ENCODE measurements at regions not wholly inside any gene's neighbourhood (a gene's known extent, or its start where the extent isn't known, plus 50 kb on each side); places are given as distances from the start of the nearest gene placed in this dataset.

DNA sequence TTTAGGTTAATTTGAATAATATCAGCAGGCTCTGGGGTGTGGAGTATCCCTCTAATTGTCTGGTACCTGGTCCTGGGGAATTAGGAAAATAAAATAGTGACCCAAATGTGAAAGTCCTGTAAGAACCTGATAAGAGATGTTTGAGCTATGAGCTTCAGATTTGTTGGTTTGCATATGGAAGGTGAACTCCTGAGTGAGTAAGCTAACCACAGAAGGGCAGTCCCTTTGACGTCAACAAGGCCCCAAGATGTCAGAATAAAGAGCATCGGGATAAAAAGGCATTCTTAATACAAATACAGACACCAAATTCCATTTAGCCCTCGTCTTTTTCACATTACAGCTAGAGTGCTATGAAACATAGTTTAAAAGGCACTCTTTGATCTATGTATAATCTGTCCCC is 1366.3 kb upstream of the TMEFF2 start:
- Histone ChIP-seq H2BK15ac (ENCODE audit: low read depth, poor library complexity, severe bottlenecking) (no peak overlapping the region), H3K36me3 (ENCODE audit: control insufficient read depth in 1 of 2, insufficient read depth in 2 of 2, low read depth in 1 of 2, low read length in 2 of 2) (no peaks in the 10 kb centered on the region), H2BK5ac (ENCODE audit: low read depth, low read length, poor library complexity, severe bottlenecking) (no peak overlapping the region), H3K4ac (ENCODE audit: low read depth in 1 of 2, low read length in 2 of 2) (no peak overlapping the region), H3K27ac (ENCODE audit: low read length, poor library complexity, severe bottlenecking) (no peak overlapping the region), H3K4me3 (ENCODE audit: insufficient read depth in 1 of 2, low read depth in 1 of 2, low read length in 2 of 2) (no peak overlapping the region), H2AFZ (ENCODE audit: low read depth, low read length) (no peak overlapping the region), H2BK12ac (ENCODE audit: low read length in 2 of 2) (no peak overlapping the region), H3K9me3 (ENCODE audit: control insufficient read depth, low read length) (no peaks in the 10 kb centered on the region), H3K27me3 (ENCODE audit: control insufficient read depth in 1 of 2, insufficient read depth in 1 of 2, low read length in 2 of 2) (no peaks in the 10 kb centered on the region), H3K4me2 (ENCODE audit: low read length, poor library complexity, severe bottlenecking) (no peak overlapping the region), H3K9ac (ENCODE audit: low read length) (no peak overlapping the region), H4K91ac (ENCODE audit: low read length) (no peak overlapping the region), H3K4me1 (ENCODE audit: control insufficient read depth, insufficient read depth, low read depth, low read length) (no peaks in the 10 kb centered on the region), H3K18ac (ENCODE audit: low read depth in 1 of 2, low read length in 2 of 2) (no peak overlapping the region), H3K23ac (ENCODE audit: low read length in 2 of 2) (no peak overlapping the region), H3K14ac (ENCODE audit: low read length in 2 of 2) (no peak overlapping the region), H2BK120ac (ENCODE audit: low read depth, low read length) (no peak overlapping the region), H3K79me1 (replicated peaks; ENCODE audit: low read length, poor library complexity, severe bottlenecking) (peaks cover 3% of the 10 kb centered on the region), H2AK5ac (ENCODE audit: low read length, severe bottlenecking) (no peak overlapping the region), H4K8ac (ENCODE audit: low read length) (no peak overlapping the region)
- 77% methylated on average over 3 of the region's 3 CpGs for WGBS
- peak; percentile 67 for DNase-seq

DNA sequence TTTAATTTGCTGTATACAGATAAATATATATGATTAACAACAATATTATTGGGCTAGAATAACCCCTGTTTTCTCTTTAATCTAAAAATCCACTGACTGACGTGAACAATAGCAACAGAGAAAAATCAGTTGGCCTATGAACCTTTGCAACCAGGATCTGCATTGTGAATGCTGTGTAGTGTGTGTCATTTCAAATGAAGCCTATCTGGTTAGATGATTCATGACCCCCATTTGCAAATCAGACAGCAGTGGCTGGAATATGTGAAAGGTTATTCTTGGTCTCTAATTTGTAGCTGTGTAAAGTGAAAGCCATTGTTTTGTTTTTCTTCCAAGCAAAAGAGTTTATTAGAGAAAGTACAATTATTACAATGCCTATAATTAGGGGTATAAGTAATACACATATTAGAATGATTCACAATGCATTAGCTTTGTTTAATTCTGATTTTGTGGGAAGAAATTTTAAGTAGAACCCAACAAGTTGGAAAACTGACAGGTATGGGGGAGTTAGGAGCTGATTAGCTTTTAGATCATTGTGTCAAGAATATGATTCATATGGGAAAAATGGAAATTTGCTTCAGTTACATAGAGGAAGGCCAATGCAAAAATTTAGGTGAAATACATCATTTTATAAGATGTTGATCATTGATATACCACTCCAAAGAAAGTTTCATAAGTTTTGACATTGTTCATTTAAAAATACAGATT is 1362.2 kb upstream of the TMEFF2 start:
- Histone ChIP-seq H3K27ac (ENCODE audit: low read length, poor library complexity, severe bottlenecking) (no peak overlapping the region), H4K8ac (ENCODE audit: low read length) (no peak overlapping the region), H2AK5ac (ENCODE audit: low read length, severe bottlenecking) (no peak overlapping the region), H3K23ac (ENCODE audit: low read length in 2 of 2) (no peak overlapping the region), H3K36me3 (ENCODE audit: control insufficient read depth in 1 of 2, insufficient read depth in 2 of 2, low read depth in 1 of 2, low read length in 2 of 2) (no peaks in the 10 kb centered on the region), H2BK120ac (ENCODE audit: low read depth, low read length) (no peak overlapping the region), H3K27me3 (ENCODE audit: control insufficient read depth in 1 of 2, insufficient read depth in 1 of 2, low read length in 2 of 2) (no peaks in the 10 kb centered on the region), H3K18ac (ENCODE audit: low read depth in 1 of 2, low read length in 2 of 2) (no peak overlapping the region), H3K9me3 (ENCODE audit: control insufficient read depth, low read length) (no peaks in the 10 kb centered on the region), H3K4me2 (ENCODE audit: low read length, poor library complexity, severe bottlenecking) (no peak overlapping the region), H3K4me3 (ENCODE audit: insufficient read depth in 1 of 2, low read depth in 1 of 2, low read length in 2 of 2) (no peak overlapping the region), H3K14ac (ENCODE audit: low read length in 2 of 2) (no peak overlapping the region), H2BK15ac (ENCODE audit: low read depth, poor library complexity, severe bottlenecking) (no peak overlapping the region), H3K9ac (ENCODE audit: low read length) (no peak overlapping the region), H2BK5ac (ENCODE audit: low read depth, low read length, poor library complexity, severe bottlenecking) (no peak overlapping the region), H3K79me1 (replicated peaks; ENCODE audit: low read length, poor library complexity, severe bottlenecking) (peaks cover 3% of the 10 kb centered on the region), H4K91ac (ENCODE audit: low read length) (no peak overlapping the region), H3K4ac (ENCODE audit: low read depth in 1 of 2, low read length in 2 of 2) (no peak overlapping the region), H2BK12ac (ENCODE audit: low read length in 2 of 2) (no peak overlapping the region), H3K4me1 (ENCODE audit: control insufficient read depth, insufficient read depth, low read depth, low read length) (no peaks in the 10 kb centered on the region), H2AFZ (ENCODE audit: low read depth, low read length) (no peak overlapping the region)
- WGBS: 86% methylated on average over 1 of the region's 1 CpG
- no peak for DNase-seq

GRCh38 chr2:193549661-193550060 is 1354.9 kb upstream of the TMEFF2 start:
- H4K91ac ChIP-seq (ENCODE audit: low read length): no peak overlapping the region
- no peak overlapping the region for H2AK5ac ChIP-seq (ENCODE audit: low read length, severe bottlenecking)
- H3K4ac ChIP-seq (ENCODE audit: low read depth in 1 of 2, low read length in 2 of 2): no peak overlapping the region
- H3K9me3 ChIP-seq (ENCODE audit: control insufficient read depth, low read length): peaks cover 15% of the 10 kb centered on the region
- H2BK120ac ChIP-seq (ENCODE audit: low read depth, low read length): no peak overlapping the region
- no peak overlapping the region for H2BK15ac ChIP-seq (ENCODE audit: low read depth, poor library complexity, severe bottlenecking)
- peak; percentile 10 for DNase-seq
- H3K27me3 ChIP-seq (ENCODE audit: control insufficient read depth in 1 of 2, insufficient read depth in 1 of 2, low read length in 2 of 2): no peaks in the 10 kb centered on the region
- H3K18ac ChIP-seq (ENCODE audit: low read depth in 1 of 2, low read length in 2 of 2): no peak overlapping the region
- no peak overlapping the region for H3K14ac ChIP-seq (ENCODE audit: low read length in 2 of 2)
- H3K4me1 ChIP-seq (ENCODE audit: control insufficient read depth, insufficient read depth, low read depth, low read length): no peaks in the 10 kb centered on the region
- no peak overlapping the region for H3K4me3 ChIP-seq (ENCODE audit: insufficient read depth in 1 of 2, low read depth in 1 of 2, low read length in 2 of 2)
- H3K79me1 ChIP-seq (replicated peaks; ENCODE audit: low read length, poor library complexity, severe bottlenecking): no peaks in the 10 kb centered on the region
- H3K36me3 ChIP-seq (ENCODE audit: control insufficient read depth in 1 of 2, insufficient read depth in 2 of 2, low read depth in 1 of 2, low read length in 2 of 2): no peaks in the 10 kb centered on the region
- H2AFZ ChIP-seq (ENCODE audit: low read depth, low read length): no peak overlapping the region
- no peak overlapping the region for H2BK5ac ChIP-seq (ENCODE audit: low read depth, low read length, poor library complexity, severe bottlenecking)
- H4K8ac ChIP-seq (ENCODE audit: low read length): no peak overlapping the region
- no peak overlapping the region for H3K9ac ChIP-seq (ENCODE audit: low read length)
- no peak overlapping the region for H2BK12ac ChIP-seq (ENCODE audit: low read length in 2 of 2)
- no peak overlapping the region for H3K23ac ChIP-seq (ENCODE audit: low read length in 2 of 2)
- no peak overlapping the region for H3K4me2 ChIP-seq (ENCODE audit: low read length, poor library complexity, severe bottlenecking)
- H3K27ac ChIP-seq (ENCODE audit: low read length, poor library complexity, severe bottlenecking): no peak overlapping the region

DNA sequence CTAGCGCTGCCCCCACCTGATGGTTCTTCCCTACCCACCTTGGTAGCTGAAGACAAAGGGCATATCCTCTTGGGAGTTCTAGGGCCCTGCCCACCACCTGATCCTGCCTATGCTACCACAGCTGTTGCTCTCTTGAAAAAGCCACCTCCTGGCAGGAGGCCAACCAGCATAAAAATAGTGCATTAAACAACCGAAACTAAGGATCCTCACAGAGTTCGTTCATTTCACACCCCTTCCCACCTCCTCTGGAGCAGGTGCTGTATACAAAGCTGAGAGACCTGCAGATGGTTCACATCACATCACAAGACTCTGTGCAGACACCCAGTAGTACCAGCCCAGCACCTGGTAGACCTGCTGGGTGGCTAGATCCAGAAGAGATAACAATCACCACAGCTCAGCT is 1348.0 kb upstream of the TMEFF2 start:
- no peak overlapping the region for H3K27ac ChIP-seq (ENCODE audit: low read length, poor library complexity, severe bottlenecking)
- H3K36me3 ChIP-seq (ENCODE audit: control insufficient read depth in 1 of 2, insufficient read depth in 2 of 2, low read depth in 1 of 2, low read length in 2 of 2): peaks cover 0 to 3% of the 10 kb centered on the region in 2 experiments
- H3K27me3 ChIP-seq (ENCODE audit: control insufficient read depth in 1 of 2, insufficient read depth in 1 of 2, low read length in 2 of 2): no peaks in the 10 kb centered on the region
- H3K4me2 ChIP-seq (ENCODE audit: low read length, poor library complexity, severe bottlenecking): no peak overlapping the region
- no peak overlapping the region for H3K23ac ChIP-seq (ENCODE audit: low read length in 2 of 2)
- no peak overlapping the region for H2BK15ac ChIP-seq (ENCODE audit: low read depth, poor library complexity, severe bottlenecking)
- no peak for DNase-seq
- no peak overlapping the region for H3K9ac ChIP-seq (ENCODE audit: low read length)
- H3K79me1 ChIP-seq (replicated peaks; ENCODE audit: low read length, poor library complexity, severe bottlenecking): peaks cover 5% of the 10 kb centered on the region
- H2BK12ac ChIP-seq (ENCODE audit: low read length in 2 of 2): no peak overlapping the region
- H3K18ac ChIP-seq (ENCODE audit: low read depth in 1 of 2, low read length in 2 of 2): no peak overlapping the region
- no peak overlapping the region for H2BK5ac ChIP-seq (ENCODE audit: low read depth, low read length, poor library complexity, severe bottlenecking)
- no peak overlapping the region for H4K8ac ChIP-seq (ENCODE audit: low read length)
- no peak overlapping the region for H3K4ac ChIP-seq (ENCODE audit: low read depth in 1 of 2, low read length in 2 of 2)
- H3K9me3 ChIP-seq (ENCODE audit: control insufficient read depth, low read length): peaks cover 3% of the 10 kb centered on the region
- H3K14ac ChIP-seq (ENCODE audit: low read length in 2 of 2): no peak overlapping the region
- no peak overlapping the region for H2BK120ac ChIP-seq (ENCODE audit: low read depth, low read length)
- WGBS: 88% methylated on average over 3 of the region's 3 CpGs
- no peak overlapping the region for H4K91ac ChIP-seq (ENCODE audit: low read length)
- no peak overlapping the region for H2AK5ac ChIP-seq (ENCODE audit: low read length, severe bottlenecking)
- no peaks in the 10 kb centered on the region for H3K4me1 ChIP-seq (ENCODE audit: control insufficient read depth, insufficient read depth, low read depth, low read length)
- no peak overlapping the region for H3K4me3 ChIP-seq (ENCODE audit: insufficient read depth in 1 of 2, low read depth in 1 of 2, low read length in 2 of 2)
- H2AFZ ChIP-seq (ENCODE audit: low read depth, low read length): no peak overlapping the region
